OCI-LY1 (cell line): ENCODE measurements at regions not wholly inside any gene's neighbourhood (a gene's known extent, or its start where the extent isn't known, plus 50 kb on each side); places are given as distances from the start of the nearest gene placed in this dataset.

Experiments
- EZH2 ChIP-seq: fragments of 200-600 bp; sonication (generic), shearing (Covaris generic); IDR thresholded peaks from 2 replicates; pipeline ENCODE4 v1.8.0; 2017; ENCODE audit warnings: borderline replicate concordance, mixed run types, mild to moderate bottlenecking, antibody characterized with exemption, low read length, moderate library complexity, mixed read lengths
- TF ChIP-seq, protein P1 (sequence below): fragments of 200-600 bp; sonication (generic), shearing (Covaris generic); IDR thresholded peaks from 2 replicates; pipeline ENCODE4 v1.5.1; 2017; ENCODE audit warnings: mild to moderate bottlenecking, antibody characterized with exemption, low read length, moderate library complexity, mixed read lengths

DNA sequence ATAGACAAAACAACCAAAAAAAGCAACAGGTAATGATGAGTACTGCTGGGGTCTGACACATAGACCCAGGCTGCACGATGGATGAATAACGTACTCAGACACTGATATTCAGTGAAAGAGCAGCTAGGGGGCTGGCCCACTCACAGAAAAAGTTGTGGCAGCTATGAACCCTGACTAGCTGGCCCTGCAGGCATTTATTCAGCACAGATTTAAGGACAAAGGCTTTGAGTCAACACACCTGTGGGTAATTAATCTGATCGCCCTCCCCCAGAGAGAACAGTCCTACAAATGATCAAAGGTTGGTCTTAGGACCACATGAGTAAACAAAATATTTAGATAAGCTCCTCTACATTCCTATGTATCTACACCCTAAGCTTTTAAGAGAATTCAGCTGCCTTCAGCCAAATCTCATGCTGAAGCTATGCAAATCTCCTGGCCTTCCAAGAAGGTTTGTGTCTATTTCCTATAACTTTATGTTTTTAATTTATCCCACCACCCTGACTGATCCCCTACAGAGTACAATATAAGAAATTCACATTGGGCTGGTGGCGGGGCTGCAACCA, 81.7 kb upstream of the NXT1 start:
- TF ChIP-seq, protein P1, sequence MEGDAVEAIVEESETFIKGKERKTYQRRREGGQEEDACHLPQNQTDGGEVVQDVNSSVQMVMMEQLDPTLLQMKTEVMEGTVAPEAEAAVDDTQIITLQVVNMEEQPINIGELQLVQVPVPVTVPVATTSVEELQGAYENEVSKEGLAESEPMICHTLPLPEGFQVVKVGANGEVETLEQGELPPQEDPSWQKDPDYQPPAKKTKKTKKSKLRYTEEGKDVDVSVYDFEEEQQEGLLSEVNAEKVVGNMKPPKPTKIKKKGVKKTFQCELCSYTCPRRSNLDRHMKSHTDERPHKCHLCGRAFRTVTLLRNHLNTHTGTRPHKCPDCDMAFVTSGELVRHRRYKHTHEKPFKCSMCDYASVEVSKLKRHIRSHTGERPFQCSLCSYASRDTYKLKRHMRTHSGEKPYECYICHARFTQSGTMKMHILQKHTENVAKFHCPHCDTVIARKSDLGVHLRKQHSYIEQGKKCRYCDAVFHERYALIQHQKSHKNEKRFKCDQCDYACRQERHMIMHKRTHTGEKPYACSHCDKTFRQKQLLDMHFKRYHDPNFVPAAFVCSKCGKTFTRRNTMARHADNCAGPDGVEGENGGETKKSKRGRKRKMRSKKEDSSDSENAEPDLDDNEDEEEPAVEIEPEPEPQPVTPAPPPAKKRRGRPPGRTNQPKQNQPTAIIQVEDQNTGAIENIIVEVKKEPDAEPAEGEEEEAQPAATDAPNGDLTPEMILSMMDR = no peak
- TF ChIP-seq EZH2 = no peak
